ENCODE measurements at regions not wholly inside any gene's neighbourhood (a gene's known extent, or its start where the extent isn't known, plus 50 kb on each side); places are given as distances from the start of the nearest gene placed in this dataset.

DNA sequence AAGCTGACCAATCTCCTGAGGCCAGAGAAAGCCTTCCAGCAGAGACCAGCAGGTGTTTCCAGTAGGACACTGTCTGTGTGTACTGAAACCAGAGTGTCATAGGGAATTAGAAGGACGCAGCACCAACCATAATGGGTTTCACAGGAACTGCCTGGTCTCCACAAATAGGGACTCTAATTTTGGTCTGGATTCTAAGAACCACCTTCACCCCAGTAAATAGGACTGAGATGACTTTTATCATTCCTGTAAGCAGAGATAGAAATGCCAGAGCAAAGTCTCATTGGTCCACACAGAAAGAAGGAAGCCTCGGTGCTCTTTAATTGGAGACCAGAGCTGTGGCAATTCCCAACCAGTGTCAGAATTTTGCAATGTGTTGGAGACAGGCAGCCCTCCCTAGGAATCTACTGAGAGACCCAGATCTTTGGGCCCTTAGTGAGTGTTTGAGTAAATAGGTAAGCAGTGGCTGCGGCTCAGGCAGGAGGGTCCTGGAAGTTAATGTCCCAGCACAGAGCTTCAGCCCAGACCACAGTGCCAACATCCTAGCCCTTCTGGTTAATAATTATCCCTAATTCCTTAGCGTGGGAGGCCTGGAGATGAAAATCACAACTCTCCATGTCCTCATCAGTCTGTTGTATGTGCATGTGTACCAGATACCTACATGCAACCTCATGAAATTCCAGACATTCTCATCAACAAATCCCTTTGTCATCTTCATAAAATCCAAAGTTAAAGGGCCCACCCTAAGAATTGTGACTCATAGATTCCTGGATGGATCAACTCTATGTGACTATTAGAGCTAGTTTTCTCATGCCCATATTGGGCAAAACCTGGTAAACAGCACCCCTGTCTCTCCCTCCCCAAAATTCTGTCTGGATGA lies 81.2 kb downstream of the UNC5CL start:
- H3K4me1 ChIP-seq (replicated peaks in 1 of 2; ENCODE audit: control insufficient read depth in 2 of 2, insufficient read depth in 2 of 2, low read length in 2 of 2): no peaks in the 10 kb centered on the region
- no peak overlapping the region for H3K9ac ChIP-seq (ENCODE audit: insufficient read depth in 1 of 2, low read depth in 2 of 2, low read length in 2 of 2)
- in situ Hi-C loops (cut with MboI) (no loop called here), intact Hi-C loops (cut with micrococcal nuclease) (no loop called here)
- WGBS (ENCODE audit: insufficient coverage, low coverage, missing lambda C conversion rate): 3% methylated on average over 4 of the region's 4 CpGs
- DNase-seq (ENCODE audit: extremely low read depth in 1 of 4, low spot score in 3 of 4) (no peak), FAIRE-seq (no peak), ATAC-seq (no peak)
- ChIA-PET CTCF (ENCODE audit: low intra/inter-chr PET ratio) (no interaction called here), POLR2A (no interaction called here)
- no peaks in the 10 kb centered on the region for H3K36me3 ChIP-seq (ENCODE audit: control insufficient read depth, insufficient read depth, low read length)
- H3K4me3 ChIP-seq: no peak overlapping the region
- H3K9me1 ChIP-seq (ENCODE audit: control insufficient read depth, insufficient read depth, low read length): no peaks in the 10 kb centered on the region
- TF ChIP-seq ZNF146 (CRISPR knock-in tag; IDR thresholded peaks at IDR 0.05; ENCODE audit: unreplicated experiment) (no peak), GABPA (tag; conservative IDR thresholded peaks at IDR 0.05; ENCODE audit: low read depth) (no peak), PHTF2 (CRISPR knock-in tag; IDR thresholded peaks at IDR 0.05) (no peak), KLF16 (IDR thresholded peaks at IDR 0.05) (no peak), RBBP5 (IDR thresholded peaks at IDR 0.05; ENCODE audit: borderline replicate concordance, insufficient read depth, low read length, poor library complexity, severe bottlenecking) (no peak), FOXK2 (conservative IDR thresholded peaks at IDR 0.05 in 1 of 2, IDR thresholded peaks at IDR 0.05 in 1 of 2; ENCODE audit: low read depth in 2 of 2) (no peak), ZNF133 (CRISPR knock-in tag; IDR thresholded peaks at IDR 0.05) (no peak), NFIC (IDR thresholded peaks at IDR 0.05) (no peak)
- TF ChIP-seq, protein P1, sequence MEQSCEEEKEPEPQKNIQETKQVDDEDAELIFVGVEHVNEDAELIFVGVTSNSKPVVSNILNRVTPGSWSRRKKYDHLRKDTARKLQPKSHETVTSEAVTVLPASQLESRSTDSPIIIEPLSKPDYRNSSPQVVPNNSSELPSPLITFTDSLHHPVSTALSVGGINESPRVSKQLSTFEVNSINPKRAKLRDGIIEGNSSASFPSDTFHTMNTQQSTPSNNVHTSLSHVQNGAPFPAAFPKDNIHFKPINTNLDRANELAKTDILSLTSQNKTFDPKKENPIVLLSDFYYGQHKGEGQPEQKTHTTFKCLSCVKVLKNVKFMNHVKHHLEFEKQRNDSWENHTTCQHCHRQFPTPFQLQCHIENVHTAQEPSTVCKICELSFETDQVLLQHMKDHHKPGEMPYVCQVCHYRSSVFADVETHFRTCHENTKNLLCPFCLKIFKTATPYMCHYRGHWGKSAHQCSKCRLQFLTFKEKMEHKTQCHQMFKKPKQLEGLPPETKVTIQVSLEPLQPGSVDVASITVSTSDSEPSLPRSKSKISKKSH (CRISPR knock-in tag; IDR thresholded peaks at IDR 0.05): no peak
- H3K27ac ChIP-seq (ENCODE audit: extremely low read depth, low read depth, low read length): no peak overlapping the region
- H4K20me1 ChIP-seq (replicated peaks; ENCODE audit: control insufficient read depth, insufficient read depth, low read length): peaks cover 3% of the 10 kb centered on the region; the same call in 1 of the 2 replicates
- H2AFZ ChIP-seq (ENCODE audit: low read depth, low read length): no peak overlapping the region
- H3K4me2 ChIP-seq (ENCODE audit: insufficient read depth, low read length): no peak overlapping the region
- H3K9me3 ChIP-seq (replicated peaks; ENCODE audit: control insufficient read depth, insufficient read depth, low read depth, low read length): no peaks in the 10 kb centered on the region
- H3K27me3 ChIP-seq (ENCODE audit: control insufficient read depth in 2 of 2, insufficient read depth in 2 of 2, low read length in 2 of 2): peaks cover 15 to 40% of the 10 kb centered on the region in 2 experiments
- no TSS peak for BruUV-seq (replicated peaks)
- no peaks in the 10 kb centered on the region for H3K79me2 ChIP-seq (ENCODE audit: control insufficient read depth, insufficient read depth, low read length)
